Right atrium auricular region (tissue), 2 donors: ENCODE measurements at regions not wholly inside any gene's neighbourhood (a gene's known extent, or its start where the extent isn't known, plus 50 kb on each side); places are given as distances from the start of the nearest gene placed in this dataset.
"Not testable (repeated sequence)": the region's sequence is repeated elsewhere in the genome, so short reads cannot be mapped to it uniquely, and the experiment has no call there.

Experiments used
- DNase-seq: peaks from one replicate; pipeline ENCODE4 v3.0.0-alpha.2; 2019; ENCODE audit warnings: low spot score
- H3K27ac ChIP-seq, 2 donors: fragments of 200-600 bp; sonication (generic); 1 replicate in 1 of 2; 2 replicates in 1 of 2; pipeline ENCODE4 v1.5.1; 2016 to 2019
- H3K27me3 ChIP-seq, 2 donors: fragments of 200-600 bp; sonication (generic); one replicate each; pipeline versions ENCODE4 v1.5.1 to v1.6.0; 2017 to 2019
- H3K36me3 ChIP-seq: fragments of 200-600 bp; sonication (generic); one replicate; pipeline ENCODE4 v1.5.1; 2016
- H3K4me1 ChIP-seq, 2 donors: fragments of 200-600 bp; sonication (generic); one replicate each; pipeline versions ENCODE4 v1.5.1 to v1.6.0; 2017 to 2019
- H3K4me3 ChIP-seq, 2 donors: fragments of 200-600 bp; sonication (generic); 1 replicate in 1 of 2; 2 replicates in 1 of 2; pipeline ENCODE4 v1.5.1; 2017 to 2019; ENCODE audit warnings: mild to moderate bottlenecking in 1 of 2, moderate library complexity in 1 of 2
- H3K9me3 ChIP-seq, 2 donors: fragments of 200-600 bp; sonication (generic); one replicate each; pipeline ENCODE4 v1.5.1; 2019
- CTCF ChIP-seq, 2 donors: fragments of 200-600 bp; sonication (generic); IDR thresholded peaks; one replicate each; pipeline ENCODE4 v1.5.1; 2019; ENCODE audit warnings: antibody characterized with exemption in 2 of 2

- H3K27ac ChIP-seq, H3K36me3 ChIP-seq, H3K9me3 ChIP-seq, DNase-seq, H3K4me1 ChIP-seq, H3K4me3 ChIP-seq, H3K27me3 ChIP-seq: not testable (repeated sequence)
Measured at GRCh38 chr9:104195142-104195541, 101.0 kb downstream of the SMC2 start.

- TF ChIP-seq CTCF (IDR thresholded peaks at IDR 0.05), result no peak
- Histone ChIP-seq H3K27ac (no peak overlapping the region), H3K9me3 (no peaks in the 10 kb centered on the region), H3K4me1 (no peaks in the 10 kb centered on the region), H3K27me3 (no peaks in the 10 kb centered on the region), H3K36me3 (no peaks in the 10 kb centered on the region), H3K4me3 (no peak overlapping the region)
- DNase-seq, result no peak
Measured at GRCh38 chr9:104200456-104200994, 106.4 kb downstream of the SMC2 start.

- no peak for TF ChIP-seq CTCF (IDR thresholded peaks at IDR 0.05)
- no peaks in the 10 kb centered on the region for H3K36me3 ChIP-seq
- H3K4me1 ChIP-seq, result no peaks in the 10 kb centered on the region
- H3K9me3 ChIP-seq, result no peaks in the 10 kb centered on the region
- H3K27ac ChIP-seq, result no peak overlapping the region
- DNase-seq, result no peak
- no peaks in the 10 kb centered on the region for H3K27me3 ChIP-seq
- no peak overlapping the region for H3K4me3 ChIP-seq
Measured at GRCh38 chr9:104206766-104207165, 112.7 kb downstream of the SMC2 start.

GRCh38 chr9:104209387-104209786 lies 115.3 kb downstream of the SMC2 start:
- TF ChIP-seq CTCF (IDR thresholded peaks at IDR 0.05), result no peak
- no peak for DNase-seq
- no peak overlapping the region for H3K4me3 ChIP-seq
- H3K4me1 ChIP-seq, result no peaks in the 10 kb centered on the region
- H3K27me3 ChIP-seq, result no peaks in the 10 kb centered on the region
- no peaks in the 10 kb centered on the region for H3K36me3 ChIP-seq
- H3K9me3 ChIP-seq, result no peaks in the 10 kb centered on the region
- H3K27ac ChIP-seq, result no peak overlapping the region

GRCh38 chr9:104227108-104227507 lies 133.0 kb downstream of the SMC2 start:
- H3K4me1 ChIP-seq, result no peaks in the 10 kb centered on the region
- H3K36me3 ChIP-seq, result no peaks in the 10 kb centered on the region
- no peak for DNase-seq
- no peaks in the 10 kb centered on the region for H3K9me3 ChIP-seq
- no peak for TF ChIP-seq CTCF (IDR thresholded peaks at IDR 0.05)
- H3K4me3 ChIP-seq, result no peak overlapping the region
- no peak overlapping the region for H3K27ac ChIP-seq
- no peaks in the 10 kb centered on the region for H3K27me3 ChIP-seq

GRCh38 chr9:104232781-104233341 lies 138.8 kb downstream of the SMC2 start:
- no peaks in the 10 kb centered on the region for H3K27me3 ChIP-seq

More at GRCh38 chr9:104232781-104233341, 138.8 kb downstream of the SMC2 start:
- Histone ChIP-seq H3K27ac (no peak overlapping the region), H3K36me3 (no peaks in the 10 kb centered on the region), H3K9me3 (no peaks in the 10 kb centered on the region), H3K4me3 (no peak overlapping the region), H3K4me1 (no peaks in the 10 kb centered on the region)
- no peak for DNase-seq
- TF ChIP-seq CTCF (IDR thresholded peaks at IDR 0.05), result no peak
